PC-9 (cell line): ENCODE measurements at regions not wholly inside any gene's neighbourhood (a gene's known extent, or its start where the extent isn't known, plus 50 kb on each side); places are given as distances from the start of the nearest gene placed in this dataset.

Experiments
- BruUV-seq: library from RNA; stranded (reverse); fragments of 400-500 nt; replicated peaks from 2 replicates; lab custom pipeline; 2021; lab: Mats Ljungman, UMichigan
- CTCF ChIA-PET: fragments of 300-600 bp; sonication (Branson Sonifier 250); formaldehyde crosslinking; loops from one replicate; lab custom pipeline; 2022; ENCODE audit warnings: antibody characterized with exemption; lab: Charles Lee
- POLR2A ChIA-PET: fragments of 300-600 bp; sonication (Branson Sonifier 250); formaldehyde crosslinking; loops from one replicate; lab custom pipeline; 2022; ENCODE audit warnings: antibody characterized with exemption; ENCODE audit not compliant: unreplicated experiment; lab: Charles Lee
- DNase-seq, 2 experiments: peaks; one replicate each; pipeline versions ENCODE4 v3.0.0 to v3.0.0-alpha.2; 2015 to 2022; ENCODE audit warnings: mixed read lengths in 1 of 2
- H2AFZ ChIP-seq: fragments of 200-600 bp; sonication (generic); 2 replicates; pipeline ENCODE4 v1.8.1; 2017; ENCODE audit warnings: antibody characterized with exemption
- H3F3A ChIP-seq: fragments of 200-600 bp; sonication (generic); 2 replicates; pipeline ENCODE4 v1.8.1; 2017; ENCODE audit warnings: antibody characterized with exemption, mild to moderate bottlenecking, low read depth; ENCODE audit not compliant: insufficient read depth
- H3K27ac ChIP-seq: fragments of 200-600 bp; sonication (generic); 2 replicates; pipeline ENCODE4 v1.6.1; 2016; ENCODE audit warnings: mixed run types
- H3K27me3 ChIP-seq: fragments of 200-600 bp; sonication (generic); 2 replicates; pipeline ENCODE4 v1.6.1; 2016; ENCODE audit warnings: low read depth, mixed run types; ENCODE audit not compliant: insufficient read depth
- H3K36me3 ChIP-seq: fragments of 200-600 bp; sonication (generic); 2 replicates; pipeline ENCODE4 v1.6.1; 2016; ENCODE audit warnings: low read depth, mixed run types
- H3K4me1 ChIP-seq: fragments of 200-600 bp; sonication (generic); replicated peaks from 2 replicates; pipeline ENCODE4 v1.6.1; 2016; ENCODE audit warnings: mixed run types; ENCODE audit not compliant: insufficient read depth
- H3K4me2 ChIP-seq: fragments of 200-600 bp; sonication (generic); 2 replicates; pipeline ENCODE4 v1.6.1; 2017; ENCODE audit warnings: mixed run types
- H3K4me3 ChIP-seq: fragments of 200-600 bp; sonication (generic); 2 replicates; pipeline ENCODE4 v1.6.1; 2016; ENCODE audit warnings: mixed run types
- H3K79me2 ChIP-seq: fragments of 200-600 bp; sonication (generic); 2 replicates; pipeline ENCODE4 v1.6.1; 2017; ENCODE audit warnings: low read depth, mixed run types
- H3K9me2 ChIP-seq: fragments of 200-600 bp; sonication (generic); 2 replicates; pipeline ENCODE4 v1.8.1; 2017; ENCODE audit warnings: mild to moderate bottlenecking; ENCODE audit not compliant: insufficient read depth
- H3K9me3 ChIP-seq: fragments of 200-600 bp; sonication (generic); 2 replicates; pipeline ENCODE4 v1.8.1; 2016; ENCODE audit warnings: low read depth; ENCODE audit not compliant: insufficient read depth
- H4K20me1 ChIP-seq: fragments of 200-600 bp; sonication (generic); 2 replicates; pipeline ENCODE4 v1.8.1; 2017; ENCODE audit not compliant: insufficient read depth
- CTCF ChIP-seq: fragments of 200-600 bp; sonication (generic); conservative IDR thresholded peaks from 2 replicates; pipeline ENCODE4 v1.6.1; 2017; ENCODE audit warnings: mixed run types, antibody characterized with exemption, mild to moderate bottlenecking, moderate library complexity
- EZH2 ChIP-seq: fragments of 200-600 bp; sonication (generic); IDR thresholded peaks from 2 replicates; pipeline ENCODE4 v1.8.0; 2017; ENCODE audit warnings: antibody characterized with exemption, low read depth
- intact Hi-C: fragments of 100-400 bp; cut with micrococcal nuclease; formaldehyde crosslinking; loops from one replicate; pipeline ENCODE4 v1.10.0; 2022; ENCODE audit not compliant: unreplicated experiment

- Histone ChIP-seq H3K27ac (no peak overlapping the region), H3K27me3 (peaks cover 28% of the 10 kb centered on the region; the same call in 1 of the 2 replicates), H3K9me2 (no peaks in the 10 kb centered on the region), H3K9me3 (no peaks in the 10 kb centered on the region), H3K79me2 (no peaks in the 10 kb centered on the region), H3K4me1 (no peaks in the 10 kb centered on the region), H3K4me3 (no peak overlapping the region), H3F3A (no peaks in the 10 kb centered on the region), H4K20me1 (no peaks in the 10 kb centered on the region), H2AFZ (no peak overlapping the region), H3K4me2 (no peak overlapping the region), H3K36me3 (no peaks in the 10 kb centered on the region)
- POLR2A ChIA-PET, result no interaction called here
- intact Hi-C loops, result no loop called here
- TF ChIP-seq EZH2 (no peak), CTCF (no peak)
- no peak for DNase-seq
- CTCF ChIA-PET, result no interaction called here
- BruUV-seq, result no TSS peak
Observed at GRCh38 chr1:245096311-245097066, 58.3 kb upstream of the KIF26B start.

DNA sequence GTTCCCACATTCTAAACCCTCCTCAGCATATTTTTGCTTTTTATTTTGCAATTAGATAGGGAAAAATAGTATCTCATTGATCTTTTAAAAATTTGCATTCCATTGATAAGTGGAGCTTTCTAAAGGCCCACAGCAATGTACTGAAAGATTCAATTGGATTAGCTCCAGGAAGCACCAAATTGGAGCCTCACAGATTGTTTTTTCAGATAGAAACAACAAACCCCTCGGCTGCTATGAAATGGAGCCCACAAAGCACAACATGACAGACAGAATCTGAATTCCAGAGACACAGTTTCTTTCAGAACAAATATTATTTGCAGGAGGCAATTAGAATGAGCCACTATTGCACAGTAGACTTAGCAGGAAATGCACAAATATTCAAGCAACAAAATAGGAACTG is 58.9 kb upstream of the KIF26B start:
- H4K20me1 ChIP-seq, result no peaks in the 10 kb centered on the region
- ChIA-PET POLR2A (no interaction called here), CTCF (no interaction called here)
- no peak overlapping the region for H3K4me3 ChIP-seq
- H3K4me1 ChIP-seq, result no peaks in the 10 kb centered on the region
- intact Hi-C loops, result no loop called here
- H3K9me3 ChIP-seq, result no peaks in the 10 kb centered on the region
- peaks cover 28% of the 10 kb centered on the region; the same call in 1 of the 2 replicates for H3K27me3 ChIP-seq
- no peaks in the 10 kb centered on the region for H3K9me2 ChIP-seq
- H3K4me2 ChIP-seq, result no peak overlapping the region
- TF ChIP-seq EZH2 (no peak), CTCF (no peak)
- no peaks in the 10 kb centered on the region for H3K79me2 ChIP-seq
- no TSS peak for BruUV-seq
- DNase-seq, result no peak
- H3F3A ChIP-seq, result no peaks in the 10 kb centered on the region
- H3K36me3 ChIP-seq, result no peaks in the 10 kb centered on the region
- no peak overlapping the region for H2AFZ ChIP-seq
- H3K27ac ChIP-seq, result no peak overlapping the region

GRCh38 chr1:245094954-245095353 is 59.8 kb upstream of the KIF26B start:
- H3K36me3 ChIP-seq, result no peaks in the 10 kb centered on the region
- no peaks in the 10 kb centered on the region for H3K4me1 ChIP-seq
- H3K27me3 ChIP-seq, result peaks cover 35% of the 10 kb centered on the region
- no peaks in the 10 kb centered on the region for H3F3A ChIP-seq
- no peak overlapping the region for H3K4me3 ChIP-seq
- no peak for DNase-seq
- ChIA-PET POLR2A (no interaction called here), CTCF (no interaction called here)
- H3K4me2 ChIP-seq, result no peak overlapping the region
- H3K9me3 ChIP-seq, result no peaks in the 10 kb centered on the region
- TF ChIP-seq EZH2 (no peak), CTCF (no peak)
- H3K9me2 ChIP-seq, result no peaks in the 10 kb centered on the region
- H3K27ac ChIP-seq, result no peak overlapping the region
- H3K79me2 ChIP-seq, result no peaks in the 10 kb centered on the region
- H4K20me1 ChIP-seq, result no peaks in the 10 kb centered on the region
- no peak overlapping the region for H2AFZ ChIP-seq
- no TSS peak for BruUV-seq
- intact Hi-C loops, result no loop called here
